Small intestine (tissue), 7 donors: ENCODE measurements at regions not wholly inside any gene's neighbourhood (a gene's known extent, or its start where the extent isn't known, plus 50 kb on each side); places are given as distances from the start of the nearest gene placed in this dataset.
A peak's percentile ranks its signal among the peaks of the same experiment; 100 is the strongest.

ENCODE experiments used
- DNase-seq, 2 donors: peaks; one replicate each; pipeline versions ENCODE4 v3.0.0 to v3.0.0-alpha.2; 2013
- FAIRE-seq: peaks from 2 replicates; lab custom pipeline; 2012; peaks lifted over from hg19 to GRCh38; lab: Jason Lieb, UNC
- H3K27ac ChIP-seq, 3 donors: one replicate each; pipeline ENCODE4 v1.5.1; 2013; ENCODE audit warnings: low read length in 2 of 3, mild to moderate bottlenecking in 2 of 3, control low read depth in 1 of 3, inconsistent platforms in 1 of 3, low read depth in 1 of 3, moderate library complexity in 1 of 3
- H3K27me3 ChIP-seq, 3 donors: one replicate each; pipeline ENCODE4 v1.6.1; 2013; ENCODE audit warnings: low read length in 3 of 3, inconsistent platforms in 1 of 3; ENCODE audit not compliant: control insufficient read depth in 3 of 3, insufficient read depth in 3 of 3
- H3K36me3 ChIP-seq, 3 donors: one replicate each; pipeline ENCODE4 v1.6.1; 2013; ENCODE audit warnings: low read length in 3 of 3, inconsistent platforms in 1 of 3, low read depth in 1 of 3, mild to moderate bottlenecking in 1 of 3, moderate library complexity in 1 of 3; ENCODE audit not compliant: control insufficient read depth in 3 of 3, insufficient read depth in 2 of 3
- H3K4me1 ChIP-seq, 3 donors: one replicate each; pipeline ENCODE4 v1.6.1; 2013; ENCODE audit warnings: low read length in 2 of 3, inconsistent platforms in 1 of 3, low read depth in 1 of 3, mild to moderate bottlenecking in 1 of 3, moderate library complexity in 1 of 3; ENCODE audit not compliant: control insufficient read depth in 3 of 3, insufficient read depth in 2 of 3
- H3K4me3 ChIP-seq, 3 donors: one replicate each; pipeline ENCODE4 v1.5.1; 2013; ENCODE audit warnings: low read length in 3 of 3, control low read depth in 1 of 3, inconsistent platforms in 1 of 3, low read depth in 1 of 3, mild to moderate bottlenecking in 1 of 3, moderate library complexity in 1 of 3
- H3K9me3 ChIP-seq, 2 donors: one replicate each; pipeline ENCODE4 v1.6.1; 2013; ENCODE audit warnings: low read depth in 1 of 2, low read length in 1 of 2; ENCODE audit not compliant: control insufficient read depth in 2 of 2, insufficient read depth in 1 of 2
- WGBS, 3 donors: extraction: QIAGEN DNeasy Blood & Tissue Kit; methylation state at CpG; one replicate each; pipeline ENCODE4 v1.1.7; 2013; 5-methylcytosine and 5-hydroxymethylcytosine counted together
- donor health status: healthy with polysubstance abuse.
- donor health status: control.
- donor health status: control.
- donor health status: Bipolar disorder and iron deficiency.
- donor health status: healthy.

DNA sequence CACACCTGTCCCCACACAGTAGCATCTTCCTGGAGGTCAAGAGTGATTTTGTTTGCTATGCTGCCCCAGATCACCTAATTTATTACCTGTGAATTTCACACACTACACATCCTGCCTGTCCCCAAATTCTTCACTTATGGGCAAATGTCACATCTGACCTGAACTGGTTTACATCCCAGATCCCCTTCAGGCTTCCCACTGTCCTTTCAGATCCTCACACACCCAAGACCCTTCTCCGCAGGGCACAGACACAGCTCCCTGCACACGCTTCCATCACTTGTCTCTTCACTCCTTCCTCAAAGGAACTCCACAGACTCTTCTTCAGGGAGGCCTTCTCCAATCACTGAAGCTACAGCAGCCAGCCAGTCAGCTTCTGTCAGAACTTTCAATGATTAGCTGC lies 118.7 kb upstream of the IGLL5 start:
- no peaks in the 10 kb centered on the region for H3K4me1 ChIP-seq
- 90 to 98% (median 93%) methylated on average over 2 of the region's 2 CpGs for WGBS, 3 donors
- no peaks in the 10 kb centered on the region for H3K36me3 ChIP-seq
- no peak for DNase-seq
- H3K4me3 ChIP-seq = no peak overlapping the region
- H3K27ac ChIP-seq = no peak overlapping the region
- no peak for FAIRE-seq
- H3K27me3 ChIP-seq = no peaks in the 10 kb centered on the region
- no peaks in the 10 kb centered on the region for H3K9me3 ChIP-seq

DNA sequence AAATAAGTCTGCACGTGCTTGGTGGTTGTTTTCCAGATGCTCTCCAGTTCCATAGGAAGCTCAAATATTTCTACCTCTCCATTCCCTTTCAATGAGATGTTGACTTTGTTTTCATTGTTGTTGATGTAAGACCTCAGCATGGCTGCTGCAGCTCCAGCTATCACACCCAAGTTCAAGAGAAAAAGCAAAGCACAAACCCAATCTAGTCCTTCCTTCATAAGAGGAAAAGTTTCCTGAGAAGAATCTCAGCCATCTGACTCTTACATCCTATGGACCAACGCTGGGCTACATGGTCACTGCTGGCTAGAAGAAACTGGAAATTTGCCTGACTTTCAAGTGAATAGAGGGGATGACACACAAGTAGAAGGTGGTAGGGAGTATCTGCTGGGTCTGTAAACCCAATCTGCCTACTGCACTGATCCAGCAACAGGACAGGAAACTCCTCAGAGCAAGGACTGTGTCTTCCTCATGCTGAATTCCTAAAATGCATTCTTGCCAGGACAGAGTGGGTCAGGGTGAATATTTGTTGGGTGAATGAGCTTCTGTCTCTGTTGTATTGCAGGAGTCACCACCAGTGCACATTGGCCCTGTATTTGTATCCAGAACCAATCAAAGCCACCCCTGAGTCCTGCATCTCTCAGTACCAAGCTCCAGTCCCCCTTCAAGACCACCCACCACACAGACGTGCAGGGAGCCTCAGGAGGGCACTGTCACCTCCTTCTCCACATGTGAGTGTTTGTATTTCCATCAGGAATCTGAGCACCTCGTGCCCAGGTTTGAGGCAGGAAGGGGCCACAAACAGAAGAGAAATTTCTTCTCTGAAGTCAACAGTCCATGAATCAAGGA lies 118.0 kb upstream of the IGLL5 start:
- no peaks in the 10 kb centered on the region for H3K9me3 ChIP-seq
- 50 to 59% (median 58%) methylated on average over 4 of the region's 4 CpGs for WGBS, 3 donors
- no peaks in the 10 kb centered on the region for H3K4me1 ChIP-seq
- H3K27me3 ChIP-seq = no peaks in the 10 kb centered on the region
- H3K27ac ChIP-seq = no peak overlapping the region
- DNase-seq (no peak), FAIRE-seq (no peak)
- H3K36me3 ChIP-seq = no peaks in the 10 kb centered on the region
- no peak overlapping the region for H3K4me3 ChIP-seq

- DNase-seq (peak; percentile 69), FAIRE-seq (no peak)
- Histone ChIP-seq H3K36me3 (no peaks in the 10 kb centered on the region), H3K27ac (no peak overlapping the region), H3K4me1 (no peaks in the 10 kb centered on the region), H3K4me3 (no peak overlapping the region), H3K9me3 (no peaks in the 10 kb centered on the region), H3K27me3 (no peaks in the 10 kb centered on the region)
- WGBS, 3 donors = 20 to 47% (median 28%) methylated on average over 4 of the region's 4 CpGs
These were observed 117.2 kb upstream of the IGLL5 start for GRCh38 chr22:22770280-22770871.

DNA sequence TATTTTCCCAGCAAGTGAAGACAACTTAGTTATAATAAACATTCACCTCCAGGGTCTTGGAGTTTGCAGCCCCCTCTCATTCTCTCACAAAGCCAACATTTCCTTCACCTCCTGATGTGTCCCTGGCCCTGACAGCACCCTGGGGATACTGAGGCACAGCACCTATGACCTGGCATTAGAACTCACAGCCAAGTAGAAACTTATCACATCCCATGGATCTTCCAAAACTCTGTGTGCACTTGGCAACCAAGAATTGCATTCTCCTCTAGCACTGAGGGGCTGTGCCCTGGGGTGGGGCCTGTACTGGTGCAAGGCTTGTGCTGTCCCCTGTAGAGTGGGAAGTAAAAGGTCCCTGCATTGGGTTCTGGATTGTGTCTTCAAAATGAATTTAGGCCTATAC lies 116.7 kb upstream of the IGLL5 start:
- Histone ChIP-seq H3K4me1 (no peaks in the 10 kb centered on the region), H3K27me3 (no peaks in the 10 kb centered on the region), H3K4me3 (no peak overlapping the region), H3K27ac (no peak overlapping the region), H3K9me3 (no peaks in the 10 kb centered on the region), H3K36me3 (no peaks in the 10 kb centered on the region)
- FAIRE-seq (no peak), DNase-seq (no peak)

- FAIRE-seq = no peak
These were observed 115.8 kb upstream of the IGLL5 start for GRCh38 chr22:22771696-22772377.

DNA sequence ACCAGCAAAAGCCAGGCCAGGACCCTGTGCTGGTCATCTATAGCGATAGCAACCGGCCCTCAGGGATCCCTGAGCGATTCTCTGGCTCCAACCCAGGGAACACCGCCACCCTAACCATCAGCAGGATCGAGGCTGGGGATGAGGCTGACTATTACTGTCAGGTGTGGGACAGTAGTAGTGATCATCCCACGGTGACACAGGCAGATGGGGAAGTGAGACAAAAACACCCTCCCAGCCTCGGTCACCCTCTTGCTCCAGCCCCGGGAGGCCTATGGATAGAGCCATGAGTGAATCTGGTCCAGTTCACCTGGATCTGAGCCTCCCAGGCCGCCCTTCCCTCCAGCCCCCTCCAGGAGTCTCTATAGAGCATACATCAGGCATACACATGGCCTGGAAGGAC lies 115.2 kb upstream of the IGLL5 start:
- DNase-seq (no peak), FAIRE-seq (no peak)

More at GRCh38 chr22:22771696-22772377, 115.8 kb upstream of the IGLL5 start:
- WGBS, 3 donors = 79 to 83% (median 80%) methylated on average over 4 of the region's 4 CpGs
- H3K36me3 ChIP-seq = no peaks in the 10 kb centered on the region
- H3K27ac ChIP-seq = no peak overlapping the region
- DNase-seq = no peak
- no peak overlapping the region for H3K4me3 ChIP-seq
- no peaks in the 10 kb centered on the region for H3K27me3 ChIP-seq
- H3K9me3 ChIP-seq = no peaks in the 10 kb centered on the region
- no peaks in the 10 kb centered on the region for H3K4me1 ChIP-seq

GRCh38 chr22:22772883-22773282 lies 114.7 kb upstream of the IGLL5 start:
- H3K27me3 ChIP-seq = no peaks in the 10 kb centered on the region
- DNase-seq = no peak
- FAIRE-seq = no peak
- no peak overlapping the region for H3K4me3 ChIP-seq
- H3K4me1 ChIP-seq = no peaks in the 10 kb centered on the region
- 89 to 94% (median 94%) methylated on average over 2 of the region's 2 CpGs for WGBS, 3 donors
- no peaks in the 10 kb centered on the region for H3K36me3 ChIP-seq
- H3K9me3 ChIP-seq = no peaks in the 10 kb centered on the region
- no peak overlapping the region for H3K27ac ChIP-seq

More for the DNA sequence above, 115.2 kb upstream of the IGLL5 start:
- Histone ChIP-seq H3K4me3 (no peak overlapping the region), H3K4me1 (no peaks in the 10 kb centered on the region), H3K9me3 (no peaks in the 10 kb centered on the region), H3K27me3 (no peaks in the 10 kb centered on the region), H3K27ac (no peak overlapping the region), H3K36me3 (no peaks in the 10 kb centered on the region)
- 77 to 85% (median 80%) methylated on average over 9 of the region's 9 CpGs for WGBS, 3 donors

DNA sequence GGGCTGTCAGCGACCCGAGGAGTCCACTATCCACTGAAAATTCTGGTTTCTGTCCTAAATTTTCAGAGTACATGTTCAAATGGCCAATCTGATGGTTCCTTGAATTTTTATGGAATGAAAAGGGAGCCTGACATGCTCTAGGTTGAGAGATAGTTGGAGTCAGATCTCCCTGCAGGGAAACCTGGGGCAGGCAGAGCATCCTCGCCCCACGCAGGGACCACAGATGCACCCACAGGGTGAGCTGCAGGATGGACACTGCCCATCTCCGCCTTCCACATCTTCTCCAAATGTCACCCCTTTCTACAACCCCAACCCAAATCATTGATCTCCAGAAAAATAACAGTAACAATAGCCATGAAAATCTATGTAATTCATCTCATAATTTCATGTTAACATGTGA lies 114.2 kb upstream of the IGLL5 start:
- Histone ChIP-seq H3K4me1 (no peaks in the 10 kb centered on the region), H3K36me3 (no peaks in the 10 kb centered on the region), H3K27me3 (no peaks in the 10 kb centered on the region), H3K9me3 (no peaks in the 10 kb centered on the region), H3K4me3 (no peak overlapping the region), H3K27ac (no peak overlapping the region)
- FAIRE-seq (no peak), DNase-seq (no peak)
- WGBS, 3 donors = 96 to 99% (median 96%) methylated on average over 5 of the region's 5 CpGs
